Caco-2 (cell line): ENCODE measurements at regions not wholly inside any gene's neighbourhood (a gene's known extent, or its start where the extent isn't known, plus 50 kb on each side); places are given as distances from the start of the nearest gene placed in this dataset.

ENCODE experiments used
- BruUV-seq: library from RNA; stranded (reverse); fragments of 400-500 nt; replicated peaks from 2 replicates; lab custom pipeline; 2021; lab: Mats Ljungman, UMichigan
- CTCF ChIA-PET: fragments of 300-600 bp; sonication (Branson Sonifier 250); formaldehyde crosslinking; loops from one replicate; lab custom pipeline; 2022; ENCODE audit warnings: antibody characterized with exemption; lab: Charles Lee
- POLR2A ChIA-PET: fragments of 300-600 bp; sonication (Branson Sonifier 250); formaldehyde crosslinking; loops from one replicate; lab custom pipeline; 2022; ENCODE audit warnings: antibody characterized with exemption; lab: Charles Lee
- DNase-seq, 2 experiments: peaks; one replicate each; pipeline versions ENCODE4 v3.0.0 to v3.0.0-alpha.2; 2020 to 2022
- H3K27me3 ChIP-seq: replicated peaks from 2 replicates; pipeline ENCODE4 v1.6.0; 2011; ENCODE audit warnings: low read length; ENCODE audit not compliant: control insufficient read depth, insufficient read depth
- H3K36me3 ChIP-seq: 2 replicates; pipeline ENCODE4 v1.5.1; 2011; ENCODE audit warnings: low read length; ENCODE audit not compliant: control insufficient read depth, insufficient read depth
- H3K4me1 ChIP-seq: fragments of 250-450 bp; sonication (Bioruptor Pico); 2 replicates; pipeline ENCODE4 v1.5.1; 2020; ENCODE audit warnings: mild to moderate bottlenecking
- H3K4me3 ChIP-seq: 2 replicates; pipeline ENCODE4 v1.5.1; 2011; ENCODE audit warnings: low read depth, mild to moderate bottlenecking, control low read depth, low read length
- H3K9me3 ChIP-seq: fragments of 250-450 bp; sonication (Bioruptor Pico); 2 replicates; pipeline ENCODE4 v1.5.1; 2020; ENCODE audit warnings: mild to moderate bottlenecking, moderate library complexity
- H3K27ac Mint-ChIP-seq: one replicate; pipeline ENCODE4 v1.8.0; 2022; ENCODE audit warnings: mixed read lengths; ENCODE audit not compliant: unreplicated experiment
- H3K27me3 Mint-ChIP-seq: one replicate; pipeline ENCODE4 v1.8.0; 2022; ENCODE audit warnings: mixed read lengths; ENCODE audit not compliant: insufficient read depth, unreplicated experiment
- H3K36me3 Mint-ChIP-seq: one replicate; pipeline ENCODE4 v1.8.0; 2022; ENCODE audit warnings: mild to moderate bottlenecking, mixed read lengths; ENCODE audit not compliant: insufficient read depth, unreplicated experiment
- H3K4me1 Mint-ChIP-seq: one replicate; pipeline ENCODE4 v1.8.0; 2022; ENCODE audit warnings: low read depth, mixed read lengths; ENCODE audit not compliant: unreplicated experiment
- H3K4me3 Mint-ChIP-seq: one replicate; pipeline ENCODE4 v1.8.0; 2022; ENCODE audit warnings: mild to moderate bottlenecking, moderate library complexity, mixed read lengths; ENCODE audit not compliant: unreplicated experiment
- H3K9me3 Mint-ChIP-seq: one replicate; pipeline ENCODE4 v1.8.0; 2022; ENCODE audit warnings: mixed read lengths; ENCODE audit not compliant: unreplicated experiment
- intact Hi-C: fragments of 100-400 bp; cut with micrococcal nuclease; formaldehyde crosslinking; loops from one replicate; pipeline ENCODE4 v1.10.0; 2022; ENCODE audit not compliant: unreplicated experiment
- TF ChIP-seq, protein P1 (sequence below), 2 experiments: fragments of 200-600 bp in 1 of 2; IDR thresholded peaks; 1 replicate in 1 of 2; 2 replicates in 1 of 2; pipeline versions ENCODE4 v1.5.1 to v1.8.0; 2011 to 2022; ENCODE audit warnings: antibody characterized with exemption in 1 of 2, control low read depth in 1 of 2, inconsistent platforms in 1 of 2, low read depth in 1 of 2, low read length in 1 of 2, mild to moderate bottlenecking in 1 of 2, moderate library complexity in 1 of 2; ENCODE audit not compliant: insufficient read depth in 1 of 2, severe bottlenecking in 1 of 2, unreplicated experiment in 1 of 2

DNA sequence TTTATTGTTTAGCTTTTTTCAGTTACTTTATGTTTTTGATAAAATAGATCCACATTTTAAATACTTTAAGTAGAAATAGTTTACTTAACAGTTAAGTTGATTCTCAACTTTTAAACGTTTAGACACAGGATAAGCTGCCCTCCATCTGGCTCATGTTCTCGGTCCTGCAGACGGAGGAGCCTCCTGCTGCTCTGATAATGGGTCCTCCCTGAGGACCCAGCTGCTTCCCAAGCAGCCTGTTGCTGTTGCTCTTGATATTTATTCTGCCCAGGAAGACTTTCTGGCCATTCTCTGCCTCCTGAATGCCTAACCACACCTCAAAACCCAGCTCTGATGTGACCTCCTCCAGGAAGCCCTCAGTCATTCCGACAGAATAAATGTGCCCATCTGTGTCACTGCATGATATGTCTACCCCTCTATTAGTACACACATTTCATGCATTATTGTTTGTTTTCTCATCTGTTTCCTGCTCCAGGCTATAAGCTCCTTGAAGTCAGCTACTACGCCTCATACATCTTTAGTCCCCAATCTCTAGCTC, 267.2 kb upstream of the MSX2 start:
- no peaks in the 10 kb centered on the region for H3K9me3 Mint-ChIP-seq
- no TSS peak for BruUV-seq
- H3K36me3 Mint-ChIP-seq = peaks cover 15% of the 10 kb centered on the region
- H3K27ac Mint-ChIP-seq = no peak overlapping the region
- TF ChIP-seq, protein P1, sequence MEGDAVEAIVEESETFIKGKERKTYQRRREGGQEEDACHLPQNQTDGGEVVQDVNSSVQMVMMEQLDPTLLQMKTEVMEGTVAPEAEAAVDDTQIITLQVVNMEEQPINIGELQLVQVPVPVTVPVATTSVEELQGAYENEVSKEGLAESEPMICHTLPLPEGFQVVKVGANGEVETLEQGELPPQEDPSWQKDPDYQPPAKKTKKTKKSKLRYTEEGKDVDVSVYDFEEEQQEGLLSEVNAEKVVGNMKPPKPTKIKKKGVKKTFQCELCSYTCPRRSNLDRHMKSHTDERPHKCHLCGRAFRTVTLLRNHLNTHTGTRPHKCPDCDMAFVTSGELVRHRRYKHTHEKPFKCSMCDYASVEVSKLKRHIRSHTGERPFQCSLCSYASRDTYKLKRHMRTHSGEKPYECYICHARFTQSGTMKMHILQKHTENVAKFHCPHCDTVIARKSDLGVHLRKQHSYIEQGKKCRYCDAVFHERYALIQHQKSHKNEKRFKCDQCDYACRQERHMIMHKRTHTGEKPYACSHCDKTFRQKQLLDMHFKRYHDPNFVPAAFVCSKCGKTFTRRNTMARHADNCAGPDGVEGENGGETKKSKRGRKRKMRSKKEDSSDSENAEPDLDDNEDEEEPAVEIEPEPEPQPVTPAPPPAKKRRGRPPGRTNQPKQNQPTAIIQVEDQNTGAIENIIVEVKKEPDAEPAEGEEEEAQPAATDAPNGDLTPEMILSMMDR (IDR thresholded peaks at IDR 0.05; ENCODE audit: insufficient read depth in 1 of 2, low read depth in 1 of 2, low read length in 1 of 2, severe bottlenecking in 1 of 2, unreplicated experiment in 1 of 2) = no peak
- DNase-seq = no peak
- Histone ChIP-seq H3K36me3 (no peaks in the 10 kb centered on the region), H3K4me1 (peaks cover 74% of the 10 kb centered on the region), H3K9me3 (0 out of 2 replicates have a peak, but pooled peaks cover 4% of the 10 kb centered on the region), H3K4me3 (no peak overlapping the region), H3K27me3 (no peaks in the 10 kb centered on the region)
- H3K27me3 Mint-ChIP-seq = no peaks in the 10 kb centered on the region
- H3K4me1 Mint-ChIP-seq = peaks cover 68% of the 10 kb centered on the region
- intact Hi-C loops = no loop called here
- POLR2A ChIA-PET = no interaction called here
- no peak overlapping the region for H3K4me3 Mint-ChIP-seq
- CTCF ChIA-PET = no interaction called here

DNA sequence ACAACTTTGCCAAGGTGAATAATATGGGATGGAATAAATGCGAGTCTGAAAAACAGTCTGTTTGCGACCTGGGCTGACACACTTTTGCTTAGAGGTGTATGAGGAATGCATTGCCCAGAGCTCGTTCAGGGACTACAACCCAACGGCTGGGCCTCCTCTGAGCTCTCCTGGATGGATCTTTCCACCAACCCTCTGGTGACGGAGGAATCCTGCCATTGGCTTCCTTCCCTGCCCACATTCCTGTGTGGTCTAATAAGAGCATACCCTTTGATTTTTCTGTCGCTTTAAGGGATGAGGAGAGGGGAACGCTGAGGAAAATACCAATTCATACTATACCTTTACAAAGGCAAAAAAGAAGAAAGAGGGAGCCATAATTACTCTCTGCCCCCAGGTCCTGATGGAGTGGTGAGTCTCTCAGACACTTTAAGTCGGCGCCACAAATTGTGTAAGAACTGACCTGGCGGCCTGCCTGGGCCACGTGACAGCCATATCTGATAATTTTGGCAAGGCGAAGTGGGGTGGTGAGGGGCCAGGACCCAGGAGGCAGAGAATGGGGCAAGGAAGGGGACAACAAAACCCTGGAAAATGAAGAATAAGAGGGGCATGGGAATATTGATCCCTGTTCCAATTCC, 265.2 kb upstream of the MSX2 start:
- BruUV-seq = no TSS peak
- H3K9me3 Mint-ChIP-seq = no peaks in the 10 kb centered on the region
- CTCF ChIA-PET = no interaction called here
- peaks cover 15% of the 10 kb centered on the region for H3K36me3 Mint-ChIP-seq
- H3K27me3 ChIP-seq = no peaks in the 10 kb centered on the region
- intact Hi-C loops = no loop called here
- no peaks in the 10 kb centered on the region for H3K36me3 ChIP-seq
- H3K4me3 ChIP-seq = no peak overlapping the region
- H3K4me1 Mint-ChIP-seq = peaks cover 69% of the 10 kb centered on the region
- H3K4me1 ChIP-seq = peaks cover 78% of the 10 kb centered on the region
- DNase-seq = peak in 1 of 2 experiments; percentile 51
- no peak overlapping the region for H3K4me3 Mint-ChIP-seq
- no peaks in the 10 kb centered on the region for H3K9me3 ChIP-seq
- TF ChIP-seq, protein P1 (IDR thresholded peaks at IDR 0.05; ENCODE audit: insufficient read depth in 1 of 2, low read depth in 1 of 2, low read length in 1 of 2, severe bottlenecking in 1 of 2, unreplicated experiment in 1 of 2) = no peak
- no peaks in the 10 kb centered on the region for H3K27me3 Mint-ChIP-seq
- peak overlapping the region; percentile 90 for H3K27ac Mint-ChIP-seq
- POLR2A ChIA-PET = no interaction called here

DNA sequence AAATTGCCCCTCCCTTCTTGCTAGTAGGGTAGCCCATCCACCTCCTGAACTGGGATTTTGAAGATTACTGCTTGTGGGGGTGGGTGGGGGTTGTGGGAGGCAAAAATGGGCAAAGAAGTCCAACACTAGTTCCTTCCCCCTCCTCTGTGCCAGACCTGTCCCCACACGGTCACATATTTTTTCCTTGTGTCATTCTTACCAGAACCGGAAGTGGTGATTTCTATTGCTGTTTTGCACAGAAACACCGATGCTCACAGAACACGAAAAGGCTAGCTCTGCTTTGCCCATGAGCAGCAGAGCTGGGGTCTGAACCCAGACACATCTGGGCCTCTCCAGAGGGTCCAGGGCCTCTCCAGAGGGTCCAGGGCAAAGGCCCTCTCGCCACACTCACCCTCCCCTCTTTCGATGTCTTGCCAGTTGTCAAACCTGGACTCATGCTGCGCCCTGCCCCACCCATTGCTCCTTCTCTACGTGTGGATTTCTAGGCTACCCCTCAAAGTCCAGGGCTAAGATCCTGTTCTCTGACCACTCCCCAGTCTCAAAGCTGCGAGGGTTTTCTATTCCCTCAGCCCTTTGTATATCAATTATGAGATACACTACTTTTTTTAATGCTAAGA, 264.4 kb upstream of the MSX2 start:
- BruUV-seq = no TSS peak
- Histone ChIP-seq H3K4me3 (no peak overlapping the region), H3K4me1 (peaks cover 75% of the 10 kb centered on the region), H3K36me3 (no peaks in the 10 kb centered on the region), H3K9me3 (no peaks in the 10 kb centered on the region), H3K27me3 (no peaks in the 10 kb centered on the region)
- TF ChIP-seq, protein P1 (IDR thresholded peaks at IDR 0.05; ENCODE audit: insufficient read depth in 1 of 2, low read depth in 1 of 2, low read length in 1 of 2, severe bottlenecking in 1 of 2, unreplicated experiment in 1 of 2) = no peak
- no peaks in the 10 kb centered on the region for H3K27me3 Mint-ChIP-seq
- ChIA-PET POLR2A (no interaction called here), CTCF (no interaction called here)
- intact Hi-C loops = loop anchor here (2.0 to 5.0 kb wide), 2 partner anchors 61 to 267 kb away; no protein-coding TSS in a partner anchor
- peaks cover 15% of the 10 kb centered on the region for H3K36me3 Mint-ChIP-seq
- H3K4me1 Mint-ChIP-seq = peaks cover 61% of the 10 kb centered on the region
- no peak overlapping the region for H3K4me3 Mint-ChIP-seq
- H3K27ac Mint-ChIP-seq = peak overlapping the region; percentile 90
- no peak for DNase-seq
- no peaks in the 10 kb centered on the region for H3K9me3 Mint-ChIP-seq
